Activated CD4-positive, alpha-beta T cell treated with anti-CD3 and anti-CD28 coated beads, Interleukin-2, amount 10 ng/mL, durations not matched to agents 7 days and 5 days (primary cell): ENCODE measurements at regions not wholly inside any gene's neighbourhood (a gene's known extent, or its start where the extent isn't known, plus 50 kb on each side); places are given as distances from the start of the nearest gene placed in this dataset.
"Not testable (repeated sequence)": the region's sequence is repeated elsewhere in the genome, so short reads cannot be mapped to it uniquely, and the experiment has no call there.

Experiments
- CTCF ChIA-PET: fragments of 350-600 bp; sonication (Branson Sonifier 250); formaldehyde crosslinking; loops from one replicate; lab custom pipeline; 2021; ENCODE audit warnings: antibody characterized with exemption; lab: Charles Lee
- POLR2A ChIA-PET: fragments of 350-600 bp; sonication (Branson Sonifier 250); formaldehyde crosslinking; loops from one replicate; lab custom pipeline; 2021; ENCODE audit warnings: antibody characterized with exemption; lab: Charles Lee
- DNase-seq: peaks from one replicate; pipeline ENCODE4 v3.0.0-alpha.2; 2020
- H3K27ac Mint-ChIP-seq: one replicate; pipeline ENCODE4 v1.8.0; 2021; ENCODE audit warnings: mild to moderate bottlenecking, moderate library complexity, mixed read lengths
- H3K27me3 Mint-ChIP-seq: one replicate; pipeline ENCODE4 v1.8.0; 2021; ENCODE audit warnings: mixed read lengths
- H3K36me3 Mint-ChIP-seq: one replicate; pipeline ENCODE4 v1.8.0; 2021; ENCODE audit warnings: low read depth, mixed read lengths
- H3K4me1 Mint-ChIP-seq: one replicate; pipeline ENCODE4 v1.8.0; 2021; ENCODE audit warnings: mixed read lengths
- H3K4me3 Mint-ChIP-seq: one replicate; pipeline ENCODE4 v1.8.0; 2021; ENCODE audit warnings: mild to moderate bottlenecking, moderate library complexity, mixed read lengths
- H3K9me3 Mint-ChIP-seq: one replicate; pipeline ENCODE4 v1.8.0; 2021; ENCODE audit warnings: mixed read lengths

GRCh38 chr2:116250376-116250775, 1564.1 kb upstream of the DDX18 start:
- no peak overlapping the region for H3K4me3 Mint-ChIP-seq
- peaks cover 18% of the 10 kb centered on the region for H3K9me3 Mint-ChIP-seq
- no peak for DNase-seq
- ChIA-PET POLR2A (no interaction called here), CTCF (no interaction called here)
- H3K36me3 Mint-ChIP-seq = no peaks in the 10 kb centered on the region
- no peaks in the 10 kb centered on the region for H3K4me1 Mint-ChIP-seq
- H3K27me3 Mint-ChIP-seq = no peaks in the 10 kb centered on the region
- no peak overlapping the region for H3K27ac Mint-ChIP-seq

DNA sequence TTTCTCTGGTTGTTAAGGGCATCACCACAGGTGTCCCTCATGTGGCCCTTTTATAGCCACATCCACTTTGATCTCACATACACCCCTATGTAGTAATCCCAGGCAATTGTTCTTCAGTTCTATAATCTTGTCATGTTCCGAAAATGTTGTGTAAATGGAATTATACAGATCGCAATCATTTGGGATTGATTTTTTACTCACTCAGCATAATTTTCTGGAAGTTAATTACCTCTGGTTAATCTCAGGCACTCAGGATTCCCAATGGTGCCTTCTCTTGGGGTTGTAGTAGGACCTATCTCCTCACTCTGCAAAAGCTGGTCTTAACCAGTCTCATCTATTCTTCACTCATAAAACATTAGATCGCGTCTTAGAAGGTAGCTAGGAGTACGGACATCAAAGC, 1549.6 kb upstream of the DDX18 start:
- H3K36me3 Mint-ChIP-seq = no peaks in the 10 kb centered on the region
- H3K4me1 Mint-ChIP-seq = no peaks in the 10 kb centered on the region
- no peaks in the 10 kb centered on the region for H3K27me3 Mint-ChIP-seq
- H3K4me3 Mint-ChIP-seq = no peak overlapping the region
- H3K9me3 Mint-ChIP-seq = peaks cover 23% of the 10 kb centered on the region
- H3K27ac Mint-ChIP-seq = no peak overlapping the region
- DNase-seq = no peak
- ChIA-PET POLR2A (no interaction called here), CTCF (no interaction called here)

DNA sequence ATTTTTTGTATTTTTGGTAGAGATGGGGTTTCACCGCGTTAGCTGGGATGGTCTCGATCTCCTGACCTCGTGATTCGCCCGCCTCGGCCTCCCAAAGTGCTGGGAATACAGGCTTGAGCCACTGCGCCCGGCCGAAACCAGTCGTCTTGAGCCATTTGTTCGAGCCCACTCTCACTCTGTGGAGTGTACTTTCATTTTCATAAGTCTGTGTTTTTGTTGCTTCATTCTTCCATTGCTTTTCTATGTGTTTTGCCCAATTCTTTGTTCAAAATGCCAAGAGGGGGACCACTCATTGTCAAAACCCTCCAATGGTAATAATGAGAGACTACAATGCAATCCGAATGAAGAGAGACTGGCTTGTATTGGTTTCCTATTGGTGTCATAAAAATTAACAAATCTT, 1545.5 kb upstream of the DDX18 start:
- no peak overlapping the region for H3K27ac Mint-ChIP-seq
- no peaks in the 10 kb centered on the region for H3K36me3 Mint-ChIP-seq
- no peaks in the 10 kb centered on the region for H3K27me3 Mint-ChIP-seq
- H3K9me3 Mint-ChIP-seq = peaks cover 5% of the 10 kb centered on the region
- ChIA-PET POLR2A (no interaction called here), CTCF (no interaction called here)
- no peaks in the 10 kb centered on the region for H3K4me1 Mint-ChIP-seq
- DNase-seq = no peak
- no peak overlapping the region for H3K4me3 Mint-ChIP-seq

DNA sequence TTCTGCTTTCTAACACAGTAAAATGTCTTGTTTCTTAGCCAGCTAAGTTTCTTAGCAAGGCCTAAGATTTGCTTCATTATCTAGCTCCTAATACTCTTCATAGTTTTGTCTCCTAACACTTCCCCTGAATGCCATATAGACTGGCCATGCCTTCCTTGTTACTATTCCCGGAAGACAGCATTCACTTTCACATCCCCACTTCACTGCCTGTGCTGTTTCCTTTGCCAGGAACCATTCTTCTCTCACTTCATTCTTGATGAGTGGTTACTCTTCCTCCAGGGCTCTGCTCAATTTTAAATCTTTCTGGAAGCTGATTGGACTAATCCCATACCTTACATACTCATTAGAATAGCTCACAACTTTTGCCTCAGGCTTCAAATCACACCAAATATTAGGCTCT, 1510.2 kb upstream of the DDX18 start:
- Mint-ChIP-seq H3K4me1 (no peaks in the 10 kb centered on the region), H3K9me3 (peaks cover 7% of the 10 kb centered on the region), H3K36me3 (no peaks in the 10 kb centered on the region), H3K4me3 (no peak overlapping the region), H3K27me3 (no peaks in the 10 kb centered on the region), H3K27ac (no peak overlapping the region)
- POLR2A ChIA-PET = no interaction called here
- DNase-seq = no peak
- CTCF ChIA-PET = no interaction called here

GRCh38 chr2:116317111-116317510, 1497.4 kb upstream of the DDX18 start:
- POLR2A ChIA-PET = no interaction called here

DNA sequence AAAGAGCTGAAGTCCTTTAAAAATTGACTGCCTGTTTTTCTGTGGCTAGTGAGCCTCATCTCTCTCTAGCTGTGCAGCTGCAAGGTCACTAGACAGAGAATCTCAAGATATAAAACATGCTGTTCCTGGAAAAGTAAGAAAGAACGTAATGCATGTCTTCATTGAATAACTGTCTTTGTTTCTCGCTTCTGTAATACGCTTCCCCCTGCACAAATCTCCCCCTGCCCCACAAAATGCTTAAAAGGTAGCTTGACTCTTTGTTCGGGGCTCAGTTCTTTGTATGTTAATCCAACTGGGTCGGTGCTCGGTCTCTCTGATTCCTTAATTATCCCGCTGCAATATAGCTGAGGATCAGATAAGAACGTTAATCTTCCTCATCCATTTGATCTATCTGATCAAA, 1495.9 kb upstream of the DDX18 start:
- H3K4me3 Mint-ChIP-seq, H3K27me3 Mint-ChIP-seq, POLR2A ChIA-PET, H3K36me3 Mint-ChIP-seq, H3K27ac Mint-ChIP-seq, H3K4me1 Mint-ChIP-seq, DNase-seq, CTCF ChIA-PET: not testable (repeated sequence)
- peaks cover 11% of the 10 kb centered on the region for H3K9me3 Mint-ChIP-seq

More at GRCh38 chr2:116317111-116317510, 1497.4 kb upstream of the DDX18 start:
- peaks cover 11% of the 10 kb centered on the region for H3K9me3 Mint-ChIP-seq
- no peaks in the 10 kb centered on the region for H3K4me1 Mint-ChIP-seq
- H3K27ac Mint-ChIP-seq = no peak overlapping the region
- H3K27me3 Mint-ChIP-seq = no peaks in the 10 kb centered on the region
- no peak for DNase-seq
- no peaks in the 10 kb centered on the region for H3K36me3 Mint-ChIP-seq
- CTCF ChIA-PET = no interaction called here
- no peak overlapping the region for H3K4me3 Mint-ChIP-seq

DNA sequence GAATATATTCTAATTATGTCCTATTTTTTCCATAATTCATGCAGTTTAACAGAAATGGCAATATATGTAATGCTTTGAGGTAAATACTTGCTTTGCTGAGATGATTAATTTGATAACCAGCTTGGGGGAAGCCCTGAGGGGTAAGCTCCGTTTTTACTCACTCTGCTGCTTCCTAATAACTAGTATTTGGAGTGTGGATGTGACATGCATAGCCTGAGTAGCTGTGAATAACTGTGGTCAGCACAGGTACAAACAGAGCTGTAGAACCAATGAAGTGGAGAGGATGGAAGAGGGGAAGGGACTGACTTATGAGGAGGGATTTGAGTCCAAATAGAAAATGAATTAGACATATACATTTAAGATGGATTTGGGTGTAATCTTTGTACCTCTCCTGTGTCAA, 1495.5 kb upstream of the DDX18 start:
- ChIA-PET POLR2A (no interaction called here), CTCF (no interaction called here)
- Mint-ChIP-seq H3K4me3 (no peak overlapping the region), H3K9me3 (peaks cover 8% of the 10 kb centered on the region), H3K4me1 (no peaks in the 10 kb centered on the region), H3K27me3 (no peaks in the 10 kb centered on the region), H3K36me3 (no peaks in the 10 kb centered on the region), H3K27ac (no peak overlapping the region)
- DNase-seq = no peak

DNA sequence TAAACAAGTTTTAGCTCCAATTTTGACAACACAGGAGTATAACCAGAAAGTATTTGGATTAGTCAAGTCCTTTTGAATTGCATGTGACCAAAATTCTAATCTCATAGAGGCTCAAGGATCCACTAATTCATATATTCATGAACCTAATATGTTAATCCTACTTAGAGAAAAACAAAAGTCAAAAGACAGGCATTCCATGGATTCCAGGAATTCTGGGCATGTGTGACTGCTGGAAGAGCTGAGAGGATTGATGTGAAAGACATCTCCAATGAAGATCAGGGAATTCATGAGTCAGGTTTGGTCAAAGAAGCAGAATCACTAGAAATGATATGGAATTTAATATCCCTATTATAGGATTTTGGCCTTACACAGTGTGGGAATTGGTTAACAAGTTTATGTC, 1494.6 kb upstream of the DDX18 start:
- Mint-ChIP-seq H3K9me3 (peaks cover 10% of the 10 kb centered on the region), H3K4me3 (no peak overlapping the region), H3K27ac (no peak overlapping the region), H3K36me3 (no peaks in the 10 kb centered on the region), H3K27me3 (no peaks in the 10 kb centered on the region), H3K4me1 (no peaks in the 10 kb centered on the region)
- ChIA-PET CTCF (no interaction called here), POLR2A (no interaction called here)
- no peak for DNase-seq

- Mint-ChIP-seq H3K27me3 (no peaks in the 10 kb centered on the region), H3K27ac (no peak overlapping the region), H3K36me3 (no peaks in the 10 kb centered on the region), H3K4me3 (no peak overlapping the region), H3K4me1 (no peaks in the 10 kb centered on the region), H3K9me3 (peaks cover 17% of the 10 kb centered on the region)
- DNase-seq = no peak
- ChIA-PET POLR2A (no interaction called here), CTCF (no interaction called here)
These were observed 1485.2 kb upstream of the DDX18 start for GRCh38 chr2:116329280-116329679.

- ChIA-PET POLR2A (no interaction called here), CTCF (no interaction called here)
- Mint-ChIP-seq H3K27me3 (no peaks in the 10 kb centered on the region), H3K36me3 (no peaks in the 10 kb centered on the region), H3K9me3 (peaks cover 16% of the 10 kb centered on the region), H3K4me3 (no peak overlapping the region), H3K4me1 (no peaks in the 10 kb centered on the region), H3K27ac (no peak overlapping the region)
- DNase-seq = no peak
These were observed 1473.8 kb upstream of the DDX18 start for GRCh38 chr2:116340690-116341089.

GRCh38 chr2:116366212-116366611, 1448.3 kb upstream of the DDX18 start:
- H3K36me3 Mint-ChIP-seq = no peaks in the 10 kb centered on the region
- H3K4me1 Mint-ChIP-seq = no peaks in the 10 kb centered on the region
- H3K4me3 Mint-ChIP-seq = no peak overlapping the region
- H3K27me3 Mint-ChIP-seq = no peaks in the 10 kb centered on the region
- no peak overlapping the region for H3K27ac Mint-ChIP-seq
- ChIA-PET CTCF (no interaction called here), POLR2A (no interaction called here)
- DNase-seq = no peak
- H3K9me3 Mint-ChIP-seq = peaks cover 2% of the 10 kb centered on the region

GRCh38 chr2:116378786-116379185, 1435.7 kb upstream of the DDX18 start:
- Mint-ChIP-seq H3K9me3 (peaks cover 7% of the 10 kb centered on the region), H3K36me3 (no peaks in the 10 kb centered on the region), H3K4me3 (no peak overlapping the region), H3K27ac (no peak overlapping the region), H3K27me3 (no peaks in the 10 kb centered on the region), H3K4me1 (no peaks in the 10 kb centered on the region)
- DNase-seq = no peak
- ChIA-PET CTCF (no interaction called here), POLR2A (interaction anchor here (0.5 kb wide), 1 partner anchor 925 kb away, joined by 4 read pairs; no protein-coding TSS in a partner anchor)

DNA sequence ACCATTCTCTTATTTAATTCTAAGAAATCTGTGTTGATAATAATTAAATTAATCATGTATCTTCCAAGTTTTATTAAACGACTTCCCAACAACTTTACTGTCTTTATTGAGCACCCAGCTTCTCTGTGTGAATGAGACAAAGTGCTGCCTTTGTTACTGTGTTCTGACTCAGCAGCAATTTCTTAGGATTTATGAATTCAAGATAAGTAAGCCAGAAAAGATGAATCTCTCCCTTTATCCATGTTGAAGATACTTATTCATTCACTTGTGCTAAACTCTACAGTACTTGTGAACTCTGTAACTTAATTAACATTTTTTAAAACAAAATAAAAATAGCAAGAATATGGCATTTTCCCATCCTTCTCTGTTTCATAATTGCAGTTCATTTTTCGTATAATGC, 1403.3 kb upstream of the DDX18 start:
- Mint-ChIP-seq H3K27ac (no peak overlapping the region), H3K9me3 (peaks cover 34% of the 10 kb centered on the region), H3K36me3 (no peaks in the 10 kb centered on the region), H3K4me3 (no peak overlapping the region), H3K27me3 (no peaks in the 10 kb centered on the region), H3K4me1 (no peaks in the 10 kb centered on the region)
- ChIA-PET CTCF (no interaction called here), POLR2A (no interaction called here)
- no peak for DNase-seq

- DNase-seq = no peak
- Mint-ChIP-seq H3K36me3 (no peaks in the 10 kb centered on the region), H3K9me3 (peaks cover 26% of the 10 kb centered on the region), H3K27me3 (no peaks in the 10 kb centered on the region), H3K27ac (no peak overlapping the region), H3K4me3 (no peak overlapping the region), H3K4me1 (no peaks in the 10 kb centered on the region)
- POLR2A ChIA-PET = no interaction called here
- CTCF ChIA-PET = no interaction called here
These were observed 1400.8 kb upstream of the DDX18 start for GRCh38 chr2:116413659-116414058.
